ENCODE measurements at regions not wholly inside any gene's neighbourhood (a gene's known extent, or its start where the extent isn't known, plus 50 kb on each side); places are given as distances from the start of the nearest gene placed in this dataset.

DNA sequence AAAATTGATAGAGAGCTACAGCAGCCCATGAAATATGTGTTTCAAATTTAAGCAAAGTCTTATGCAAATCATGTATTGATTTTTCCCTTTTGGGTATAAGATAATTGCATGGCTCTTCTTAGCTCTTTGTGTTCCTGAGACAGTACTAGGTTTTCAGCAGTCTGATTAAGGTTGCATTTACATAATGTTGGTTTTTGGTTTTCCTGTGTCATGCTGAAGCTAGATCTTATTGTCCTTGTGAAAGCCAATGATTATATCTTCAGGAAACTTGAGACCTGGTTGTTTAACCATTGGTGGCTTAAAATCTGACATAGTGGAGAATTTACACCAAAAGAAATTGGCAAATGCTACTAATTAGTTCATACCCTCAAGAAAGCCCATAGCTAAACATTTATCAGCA is 392.6 kb downstream of the ZPLD1 start:
- TF ChIP-seq, protein P1, sequence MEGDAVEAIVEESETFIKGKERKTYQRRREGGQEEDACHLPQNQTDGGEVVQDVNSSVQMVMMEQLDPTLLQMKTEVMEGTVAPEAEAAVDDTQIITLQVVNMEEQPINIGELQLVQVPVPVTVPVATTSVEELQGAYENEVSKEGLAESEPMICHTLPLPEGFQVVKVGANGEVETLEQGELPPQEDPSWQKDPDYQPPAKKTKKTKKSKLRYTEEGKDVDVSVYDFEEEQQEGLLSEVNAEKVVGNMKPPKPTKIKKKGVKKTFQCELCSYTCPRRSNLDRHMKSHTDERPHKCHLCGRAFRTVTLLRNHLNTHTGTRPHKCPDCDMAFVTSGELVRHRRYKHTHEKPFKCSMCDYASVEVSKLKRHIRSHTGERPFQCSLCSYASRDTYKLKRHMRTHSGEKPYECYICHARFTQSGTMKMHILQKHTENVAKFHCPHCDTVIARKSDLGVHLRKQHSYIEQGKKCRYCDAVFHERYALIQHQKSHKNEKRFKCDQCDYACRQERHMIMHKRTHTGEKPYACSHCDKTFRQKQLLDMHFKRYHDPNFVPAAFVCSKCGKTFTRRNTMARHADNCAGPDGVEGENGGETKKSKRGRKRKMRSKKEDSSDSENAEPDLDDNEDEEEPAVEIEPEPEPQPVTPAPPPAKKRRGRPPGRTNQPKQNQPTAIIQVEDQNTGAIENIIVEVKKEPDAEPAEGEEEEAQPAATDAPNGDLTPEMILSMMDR (IDR thresholded peaks at IDR 0.05): no peak
- TF ChIP-seq EZH2phosphoT487 (IDR thresholded peaks at IDR 0.05): no peak

All from neural progenitor cell (in vitro differentiated cells).